DND-41 (cell line): ENCODE measurements at regions not wholly inside any gene's neighbourhood (a gene's known extent, or its start where the extent isn't known, plus 50 kb on each side); places are given as distances from the start of the nearest gene placed in this dataset.

Experiments
- EZH2 ChIP-seq: IDR thresholded peaks from 3 replicates; pipeline ENCODE4 v1.6.1; 2012; ENCODE audit warnings: borderline replicate concordance, low read depth, mild to moderate bottlenecking, moderate library complexity, low read length, inconsistent platforms; ENCODE audit not compliant: severe bottlenecking
- TF ChIP-seq, protein P1 (sequence below): IDR thresholded peaks from 2 replicates; pipeline ENCODE4 v1.5.1; 2012; ENCODE audit warnings: borderline replicate concordance, low read length, moderate library complexity, mild to moderate bottlenecking; ENCODE audit not compliant: poor library complexity, severe bottlenecking; ENCODE audit errors: extremely low read depth

DNA sequence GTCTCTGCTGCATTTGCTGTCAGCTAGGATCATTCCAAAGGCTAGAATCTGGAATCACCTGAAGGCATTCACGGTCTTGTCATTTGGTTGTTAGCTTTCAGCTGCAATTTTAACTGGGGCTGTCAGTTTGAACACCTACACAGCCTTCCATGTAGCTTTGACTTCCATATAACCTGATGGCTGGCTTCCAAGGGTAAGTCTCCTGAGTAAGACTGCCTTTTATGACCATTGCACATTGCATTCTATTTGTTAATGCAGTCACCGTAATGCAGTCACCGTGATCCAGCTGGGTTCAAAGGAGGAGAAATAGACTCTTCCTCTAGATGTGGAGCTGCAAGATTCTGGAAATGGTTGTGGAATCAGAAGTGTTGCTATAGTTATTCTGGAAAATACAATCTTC is 1284.2 kb downstream of the ADGRL3 start:
- TF ChIP-seq, protein P1, sequence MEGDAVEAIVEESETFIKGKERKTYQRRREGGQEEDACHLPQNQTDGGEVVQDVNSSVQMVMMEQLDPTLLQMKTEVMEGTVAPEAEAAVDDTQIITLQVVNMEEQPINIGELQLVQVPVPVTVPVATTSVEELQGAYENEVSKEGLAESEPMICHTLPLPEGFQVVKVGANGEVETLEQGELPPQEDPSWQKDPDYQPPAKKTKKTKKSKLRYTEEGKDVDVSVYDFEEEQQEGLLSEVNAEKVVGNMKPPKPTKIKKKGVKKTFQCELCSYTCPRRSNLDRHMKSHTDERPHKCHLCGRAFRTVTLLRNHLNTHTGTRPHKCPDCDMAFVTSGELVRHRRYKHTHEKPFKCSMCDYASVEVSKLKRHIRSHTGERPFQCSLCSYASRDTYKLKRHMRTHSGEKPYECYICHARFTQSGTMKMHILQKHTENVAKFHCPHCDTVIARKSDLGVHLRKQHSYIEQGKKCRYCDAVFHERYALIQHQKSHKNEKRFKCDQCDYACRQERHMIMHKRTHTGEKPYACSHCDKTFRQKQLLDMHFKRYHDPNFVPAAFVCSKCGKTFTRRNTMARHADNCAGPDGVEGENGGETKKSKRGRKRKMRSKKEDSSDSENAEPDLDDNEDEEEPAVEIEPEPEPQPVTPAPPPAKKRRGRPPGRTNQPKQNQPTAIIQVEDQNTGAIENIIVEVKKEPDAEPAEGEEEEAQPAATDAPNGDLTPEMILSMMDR = no peak
- no peak for TF ChIP-seq EZH2
